OCI-LY7 (cell line): ENCODE measurements at regions not wholly inside any gene's neighbourhood (a gene's known extent, or its start where the extent isn't known, plus 50 kb on each side); places are given as distances from the start of the nearest gene placed in this dataset.

Source experiments
- EZH2phosphoT487 ChIP-seq: fragments of 200-600 bp; sonication (generic); IDR thresholded peaks from 2 replicates; pipeline ENCODE4 v1.6.1; 2018; ENCODE audit warnings: low read depth, borderline replicate concordance, mild to moderate bottlenecking, mixed run types, antibody characterized with exemption, low read length, moderate library complexity, mixed read lengths
- TF ChIP-seq, protein P1 (sequence below): fragments of 200-600 bp; sonication (generic); conservative IDR thresholded peaks from 2 replicates; pipeline ENCODE4 v1.5.1; 2014; ENCODE audit warnings: mild to moderate bottlenecking, antibody characterized with exemption, low read length, moderate library complexity, mixed read lengths

- TF ChIP-seq, protein P1, sequence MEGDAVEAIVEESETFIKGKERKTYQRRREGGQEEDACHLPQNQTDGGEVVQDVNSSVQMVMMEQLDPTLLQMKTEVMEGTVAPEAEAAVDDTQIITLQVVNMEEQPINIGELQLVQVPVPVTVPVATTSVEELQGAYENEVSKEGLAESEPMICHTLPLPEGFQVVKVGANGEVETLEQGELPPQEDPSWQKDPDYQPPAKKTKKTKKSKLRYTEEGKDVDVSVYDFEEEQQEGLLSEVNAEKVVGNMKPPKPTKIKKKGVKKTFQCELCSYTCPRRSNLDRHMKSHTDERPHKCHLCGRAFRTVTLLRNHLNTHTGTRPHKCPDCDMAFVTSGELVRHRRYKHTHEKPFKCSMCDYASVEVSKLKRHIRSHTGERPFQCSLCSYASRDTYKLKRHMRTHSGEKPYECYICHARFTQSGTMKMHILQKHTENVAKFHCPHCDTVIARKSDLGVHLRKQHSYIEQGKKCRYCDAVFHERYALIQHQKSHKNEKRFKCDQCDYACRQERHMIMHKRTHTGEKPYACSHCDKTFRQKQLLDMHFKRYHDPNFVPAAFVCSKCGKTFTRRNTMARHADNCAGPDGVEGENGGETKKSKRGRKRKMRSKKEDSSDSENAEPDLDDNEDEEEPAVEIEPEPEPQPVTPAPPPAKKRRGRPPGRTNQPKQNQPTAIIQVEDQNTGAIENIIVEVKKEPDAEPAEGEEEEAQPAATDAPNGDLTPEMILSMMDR = no peak
- no peak for TF ChIP-seq EZH2phosphoT487
Observed at GRCh38 chr11:70612459-70613141, 214.3 kb downstream of the CTTN start.
